Spleen (tissue), 11 donors: ENCODE measurements at regions not wholly inside any gene's neighbourhood (a gene's known extent, or its start where the extent isn't known, plus 50 kb on each side); places are given as distances from the start of the nearest gene placed in this dataset.
"Not testable (repeated sequence)": the region's sequence is repeated elsewhere in the genome, so short reads cannot be mapped to it uniquely, and the experiment has no call there.

Source experiments
- DNase-seq: peaks from one replicate; pipeline ENCODE4 v3.0.0-alpha.2; 2020
- H3K27ac ChIP-seq, 8 donors: fragments of 200-600 bp; sonication (generic) in 7 of 8; 1 replicate in 4 of 8; 2 replicates in 4 of 8; pipeline versions ENCODE4 v1.5.0 to v1.8.0; 2016 to 2021; ENCODE audit warnings: inconsistent platforms in 4 of 8, mild to moderate bottlenecking in 4 of 8, moderate library complexity in 1 of 8
- H3K27me3 ChIP-seq, 7 donors: fragments of 200-600 bp; sonication (generic) in 6 of 7; replicated peaks in 1 of 7; 1 replicate in 4 of 7; 2 replicates in 3 of 7; pipeline versions ENCODE4 v1.5.0 to v1.8.0; 2016 to 2021; ENCODE audit warnings: inconsistent platforms in 3 of 7, mild to moderate bottlenecking in 1 of 7
- H3K36me3 ChIP-seq, 6 donors: fragments of 200-600 bp; sonication (generic) in 5 of 6; 1 replicate in 4 of 6; 2 replicates in 2 of 6; pipeline versions ENCODE4 v1.5.0 to v1.8.0; 2016 to 2021; ENCODE audit warnings: inconsistent platforms in 2 of 6
- H3K4me1 ChIP-seq, 6 donors: fragments of 200-600 bp; sonication (generic) in 5 of 6; 1 replicate in 3 of 6; 2 replicates in 3 of 6; pipeline versions ENCODE4 v1.5.0 to v1.8.0; 2016 to 2021; ENCODE audit warnings: inconsistent platforms in 3 of 6
- H3K4me3 ChIP-seq, 8 donors: fragments of 200-600 bp; sonication (generic) in 7 of 8; 1 replicate in 4 of 8; 2 replicates in 4 of 8; pipeline versions ENCODE4 v1.5.0 to v1.8.0; 2016 to 2021; ENCODE audit warnings: inconsistent platforms in 4 of 8, mild to moderate bottlenecking in 4 of 8, moderate library complexity in 2 of 8
- H3K9me3 ChIP-seq, 8 donors: fragments of 200-600 bp; sonication (generic) in 7 of 8; 1 replicate in 4 of 8; 2 replicates in 4 of 8; pipeline versions ENCODE4 v1.5.0 to v1.8.0; 2016 to 2021; ENCODE audit warnings: inconsistent platforms in 4 of 8
- POLR2A ChIP-seq, 3 donors: fragments of 450-650 bp; IDR thresholded peaks; one replicate each; pipeline ENCODE4 v1.5.1; 2017; ENCODE audit warnings: antibody characterized with exemption in 3 of 3, mild to moderate bottlenecking in 1 of 3
- POLR2AphosphoS5 ChIP-seq, 3 donors: sonication (generic); formaldehyde crosslinking; IDR thresholded peaks; one replicate each; pipeline ENCODE4 v1.5.1; 2017; ENCODE audit warnings: antibody characterized with exemption in 3 of 3
- WGBS, 5 donors: extraction: QIAGEN DNeasy Blood & Tissue Kit in 3 of 5; methylation state at CpG; one replicate each; pipeline versions ENCODE4 v1.1.5 to v1.1.7; 2013 to 2018; 5-methylcytosine and 5-hydroxymethylcytosine counted together
- intact Hi-C: fragments of 100-400 bp; cut with DNase I; formaldehyde crosslinking; loops from one replicate; pipeline ENCODE4 v1.15.0; 2023; ENCODE audit warnings: low total_unique reads
- TF ChIP-seq, protein P1 (sequence below), 11 experiments: fragments of 200-600 bp in 7 of 11; fragments of 450-650 bp in 4 of 11; sonication (generic) in 4 of 11; IDR thresholded peaks in 8 of 11; conservative IDR thresholded peaks in 3 of 11; 1 replicate in 7 of 11; 2 replicates in 4 of 11; pipeline versions ENCODE4 v1.4.0 to v1.8.0; 2016 to 2021; ENCODE audit warnings: antibody characterized with exemption in 11 of 11, inconsistent platforms in 4 of 11, mild to moderate bottlenecking in 1 of 11
- donor health status: healthy with polysubstance abuse.
- donor health status: DM: no; HTN: no; CAD: no; lungs with moderate emphysema.
- donor health status: DM: no; HTN: no; CAD: no.
- donor health status: Bipolar disorder and iron deficiency.
- donor health status: healthy.
- donor health status: DM: no; HTN: no; CAD: no.
- donor health status: DM: yes; HTN: yes; CAD: no.

DNA sequence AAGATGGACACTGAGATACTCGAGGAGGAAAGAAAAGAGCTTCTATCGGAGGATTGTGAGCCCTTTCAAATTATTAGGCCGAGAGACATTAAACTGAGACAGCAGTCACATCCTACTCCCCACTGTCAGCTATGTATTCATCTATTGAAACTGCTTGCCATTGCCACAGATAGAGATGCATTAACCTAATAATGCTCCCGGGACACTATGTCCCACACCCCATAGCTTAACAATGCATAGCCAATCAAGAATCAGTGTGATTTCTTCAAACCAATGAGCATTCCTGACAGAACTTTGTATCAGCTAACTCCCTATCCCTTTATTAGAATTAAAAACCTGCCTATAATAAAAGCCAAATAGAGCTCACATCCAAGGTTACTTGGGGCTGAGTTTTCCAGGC, 118.1 kb upstream of the NEIL3 start:
- 62 to 68% (median 65%) methylated on average over 4 of the region's 4 CpGs for WGBS, 5 donors
- peaks cover 0 to 12% (median 1%) of the 10 kb centered on the region in 8 donors for H3K9me3 ChIP-seq
- intact Hi-C loops: no loop called here
- no peak for TF ChIP-seq POLR2AphosphoS5 (IDR thresholded peaks at IDR 0.05)
- TF ChIP-seq, protein P1, sequence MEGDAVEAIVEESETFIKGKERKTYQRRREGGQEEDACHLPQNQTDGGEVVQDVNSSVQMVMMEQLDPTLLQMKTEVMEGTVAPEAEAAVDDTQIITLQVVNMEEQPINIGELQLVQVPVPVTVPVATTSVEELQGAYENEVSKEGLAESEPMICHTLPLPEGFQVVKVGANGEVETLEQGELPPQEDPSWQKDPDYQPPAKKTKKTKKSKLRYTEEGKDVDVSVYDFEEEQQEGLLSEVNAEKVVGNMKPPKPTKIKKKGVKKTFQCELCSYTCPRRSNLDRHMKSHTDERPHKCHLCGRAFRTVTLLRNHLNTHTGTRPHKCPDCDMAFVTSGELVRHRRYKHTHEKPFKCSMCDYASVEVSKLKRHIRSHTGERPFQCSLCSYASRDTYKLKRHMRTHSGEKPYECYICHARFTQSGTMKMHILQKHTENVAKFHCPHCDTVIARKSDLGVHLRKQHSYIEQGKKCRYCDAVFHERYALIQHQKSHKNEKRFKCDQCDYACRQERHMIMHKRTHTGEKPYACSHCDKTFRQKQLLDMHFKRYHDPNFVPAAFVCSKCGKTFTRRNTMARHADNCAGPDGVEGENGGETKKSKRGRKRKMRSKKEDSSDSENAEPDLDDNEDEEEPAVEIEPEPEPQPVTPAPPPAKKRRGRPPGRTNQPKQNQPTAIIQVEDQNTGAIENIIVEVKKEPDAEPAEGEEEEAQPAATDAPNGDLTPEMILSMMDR (IDR thresholded peaks at IDR 0.05 in 8 of 11, conservative IDR thresholded peaks at IDR 0.05 in 3 of 11): no peak
- no peak for TF ChIP-seq POLR2A (IDR thresholded peaks at IDR 0.05)
- no peaks in the 10 kb centered on the region for H3K36me3 ChIP-seq
- H3K27me3 ChIP-seq: no peaks in the 10 kb centered on the region
- no peak overlapping the region for H3K4me3 ChIP-seq
- no peaks in the 10 kb centered on the region for H3K4me1 ChIP-seq
- H3K27ac ChIP-seq: no peak overlapping the region
- no peak for DNase-seq

DNA sequence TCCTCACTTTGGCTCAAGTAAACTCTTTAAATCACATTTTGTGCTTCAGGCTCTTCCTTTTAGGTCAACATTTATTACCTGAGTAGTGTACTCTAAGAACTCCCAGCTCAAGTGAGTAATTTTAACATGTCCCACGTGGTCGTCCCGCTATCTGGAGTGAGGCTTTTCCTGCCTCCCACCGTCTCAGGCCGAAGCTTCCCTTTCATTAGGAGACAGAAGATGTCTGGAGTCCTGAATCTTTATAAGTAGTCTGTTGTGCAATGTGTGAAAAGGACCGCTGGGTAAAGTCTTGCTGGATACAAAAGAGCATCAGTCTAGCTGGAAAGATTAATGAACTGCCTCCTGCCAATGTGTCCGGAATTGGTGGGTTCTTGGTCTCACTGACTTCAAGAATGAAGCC, 117.7 kb upstream of the NEIL3 start:
- no peaks in the 10 kb centered on the region for H3K36me3 ChIP-seq
- peaks cover 0 to 16% (median 2%) of the 10 kb centered on the region in 8 donors for H3K9me3 ChIP-seq
- no peaks in the 10 kb centered on the region for H3K4me1 ChIP-seq
- intact Hi-C loops: no loop called here
- 83 to 90% (median 88%) methylated on average over 7 of the region's 7 CpGs for WGBS, 5 donors
- TF ChIP-seq, protein P1 (IDR thresholded peaks at IDR 0.05 in 8 of 11, conservative IDR thresholded peaks at IDR 0.05 in 3 of 11): no peak
- no peak for TF ChIP-seq POLR2AphosphoS5 (IDR thresholded peaks at IDR 0.05)
- no peak for TF ChIP-seq POLR2A (IDR thresholded peaks at IDR 0.05)
- H3K27me3 ChIP-seq: no peaks in the 10 kb centered on the region
- DNase-seq: no peak
- no peak overlapping the region for H3K27ac ChIP-seq
- no peak overlapping the region for H3K4me3 ChIP-seq

DNA sequence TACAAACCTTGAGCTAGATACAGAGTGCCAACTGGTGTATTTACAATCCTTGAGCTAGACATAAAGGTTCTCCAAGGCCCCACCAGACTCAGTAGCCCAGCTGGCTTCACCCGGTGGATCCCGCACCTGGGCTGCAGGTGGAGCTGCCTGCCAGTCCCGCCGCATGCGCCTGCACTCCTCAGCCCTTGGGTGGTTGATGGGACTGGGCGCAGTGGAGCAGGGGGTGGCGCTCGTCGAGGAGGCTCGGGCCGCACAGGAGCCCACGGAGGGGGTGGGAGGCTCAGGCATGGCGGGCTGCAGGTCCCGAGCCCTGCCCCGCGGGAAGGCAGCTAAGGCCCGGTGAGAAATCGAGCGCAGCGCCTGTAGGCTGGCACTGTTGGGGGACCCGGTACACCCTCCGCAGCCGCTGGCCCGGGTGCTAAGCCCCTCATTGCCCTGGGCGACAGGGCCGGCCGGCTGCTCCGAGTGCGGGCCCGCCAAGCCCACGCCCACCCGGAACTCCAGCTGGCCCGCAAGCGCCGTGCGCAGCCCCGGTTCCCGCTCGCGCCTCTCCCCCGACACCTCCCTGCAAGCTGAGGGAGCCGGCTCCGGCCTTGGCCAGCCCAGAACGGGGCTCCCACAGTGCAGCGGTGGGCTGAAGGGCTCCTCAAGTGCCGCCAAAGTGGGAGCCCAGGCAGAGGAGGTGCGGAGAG, 116.5 kb upstream of the NEIL3 start:
- WGBS, 5 donors: 90 to 97% (median 96%) methylated on average over 7 to 47 of the region's 47 CpGs
- H3K27me3 ChIP-seq, H3K27ac ChIP-seq, intact Hi-C loops, DNase-seq, H3K4me3 ChIP-seq, H3K36me3 ChIP-seq, H3K4me1 ChIP-seq: not testable (repeated sequence)
- H3K9me3 ChIP-seq: peaks cover 0 to 24% (median 5%) of the 10 kb centered on the region in 8 donors

DNA sequence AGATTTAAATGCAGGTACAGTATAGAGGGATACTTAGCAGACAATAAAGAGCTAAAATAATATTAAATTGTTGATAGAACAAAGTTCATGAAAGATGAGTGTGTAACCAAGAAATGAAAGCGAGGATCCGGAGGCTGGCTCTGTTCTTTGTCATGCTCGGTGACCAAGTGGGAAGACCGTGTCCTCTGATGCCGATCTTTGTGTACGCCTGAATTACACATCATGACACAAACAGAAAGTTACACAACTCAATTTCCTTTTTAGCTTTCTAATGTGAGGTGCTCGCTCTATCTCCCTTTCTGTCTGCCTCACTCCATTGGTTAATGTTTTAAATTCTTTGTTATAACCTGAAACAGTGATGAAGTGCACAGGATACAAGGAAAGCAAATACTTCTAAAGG, 114.8 kb upstream of the NEIL3 start:
- H3K4me1 ChIP-seq: no peaks in the 10 kb centered on the region
- WGBS, 5 donors: 71 to 91% (median 85%) methylated on average over 7 of the region's 7 CpGs

DNA sequence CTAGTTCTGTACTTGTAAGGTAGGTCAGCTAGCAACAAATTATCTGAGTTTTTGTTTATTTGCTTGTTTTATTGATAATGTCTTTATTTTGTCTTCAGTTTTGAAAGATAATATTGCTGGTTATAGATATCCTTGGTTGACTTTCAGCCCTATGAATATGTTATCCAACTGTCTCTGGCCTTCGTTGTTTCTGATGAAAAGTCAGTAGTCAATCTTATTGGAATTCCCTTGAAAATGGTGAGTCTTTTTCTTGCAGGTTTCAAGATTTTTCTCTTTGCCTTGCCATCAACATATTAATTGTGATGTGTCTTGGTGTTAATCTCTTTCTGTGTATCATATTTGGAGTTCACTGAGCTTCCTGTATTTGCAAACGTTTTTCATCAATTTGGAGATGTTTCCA, 113.1 kb upstream of the NEIL3 start:
- WGBS, 5 donors: 69 to 80% (median 73%) methylated on average over 2 of the region's 2 CpGs
- H3K9me3 ChIP-seq: peaks cover 0 to 32% (median 5%) of the 10 kb centered on the region in 8 donors

More for the DNA sequence above, 114.8 kb upstream of the NEIL3 start:
- intact Hi-C loops: no loop called here
- Histone ChIP-seq H3K36me3 (no peaks in the 10 kb centered on the region), H3K27ac (no peak overlapping the region), H3K9me3 (peaks cover 0 to 30% (median 5%) of the 10 kb centered on the region in 8 donors), H3K27me3 (no peaks in the 10 kb centered on the region), H3K4me3 (no peak overlapping the region)
- no peak for TF ChIP-seq POLR2AphosphoS5 (IDR thresholded peaks at IDR 0.05)
- no peak for DNase-seq

More for the DNA sequence above, 113.1 kb upstream of the NEIL3 start:
- Histone ChIP-seq H3K27ac (no peak overlapping the region), H3K4me1 (no peaks in the 10 kb centered on the region), H3K36me3 (no peaks in the 10 kb centered on the region), H3K4me3 (no peak overlapping the region), H3K27me3 (no peaks in the 10 kb centered on the region)
- DNase-seq: no peak
- TF ChIP-seq POLR2A (IDR thresholded peaks at IDR 0.05) (no peak), POLR2AphosphoS5 (IDR thresholded peaks at IDR 0.05) (no peak)
- TF ChIP-seq, protein P1 (IDR thresholded peaks at IDR 0.05 in 8 of 11, conservative IDR thresholded peaks at IDR 0.05 in 3 of 11): no peak
- intact Hi-C loops: no loop called here
